PC-3 (cell line): ENCODE measurements at regions not wholly inside any gene's neighbourhood (a gene's known extent, or its start where the extent isn't known, plus 50 kb on each side); places are given as distances from the start of the nearest gene placed in this dataset.

Experiments
- EZH2 ChIP-seq: fragments of 300-600 bp; sonication (generic); IDR thresholded peaks from one replicate; pipeline ENCODE4 v1.6.1; 2017; ENCODE audit warnings: antibody characterized with exemption, mild to moderate bottlenecking, low read length; ENCODE audit not compliant: unreplicated experiment
- EZH2phosphoT487 ChIP-seq: fragments of 300-600 bp; sonication (generic); IDR thresholded peaks from 2 replicates; pipeline ENCODE4 v1.6.1; 2018; ENCODE audit warnings: mild to moderate bottlenecking, antibody characterized with exemption, low read length, borderline replicate concordance
- TF ChIP-seq, protein P1 (sequence below): fragments of 300-600 bp; sonication (generic); conservative IDR thresholded peaks from 2 replicates; pipeline ENCODE4 v1.5.1; 2017; ENCODE audit warnings: antibody characterized with exemption, low read depth, mild to moderate bottlenecking, low read length

DNA sequence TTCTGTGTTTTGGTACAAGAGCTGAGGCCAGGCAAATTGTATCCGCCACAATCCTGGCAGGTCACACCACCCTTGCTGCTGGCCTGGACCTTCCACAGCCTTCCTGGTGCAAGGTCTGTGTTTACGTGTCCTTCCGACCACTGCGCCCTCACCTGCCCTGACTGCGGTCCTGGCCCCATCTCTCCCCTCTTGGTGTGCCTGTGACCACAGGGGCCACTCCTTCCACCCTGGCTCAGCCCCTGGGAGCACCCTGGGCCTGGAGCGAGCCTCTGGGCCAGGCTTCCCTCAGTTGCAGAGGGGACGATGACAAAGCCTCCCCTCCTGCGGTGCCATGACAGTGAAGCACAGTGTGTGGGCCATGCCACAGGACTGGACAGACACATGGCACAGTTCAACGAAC is 104.5 kb downstream of the PLXNA1 start:
- TF ChIP-seq, protein P1, sequence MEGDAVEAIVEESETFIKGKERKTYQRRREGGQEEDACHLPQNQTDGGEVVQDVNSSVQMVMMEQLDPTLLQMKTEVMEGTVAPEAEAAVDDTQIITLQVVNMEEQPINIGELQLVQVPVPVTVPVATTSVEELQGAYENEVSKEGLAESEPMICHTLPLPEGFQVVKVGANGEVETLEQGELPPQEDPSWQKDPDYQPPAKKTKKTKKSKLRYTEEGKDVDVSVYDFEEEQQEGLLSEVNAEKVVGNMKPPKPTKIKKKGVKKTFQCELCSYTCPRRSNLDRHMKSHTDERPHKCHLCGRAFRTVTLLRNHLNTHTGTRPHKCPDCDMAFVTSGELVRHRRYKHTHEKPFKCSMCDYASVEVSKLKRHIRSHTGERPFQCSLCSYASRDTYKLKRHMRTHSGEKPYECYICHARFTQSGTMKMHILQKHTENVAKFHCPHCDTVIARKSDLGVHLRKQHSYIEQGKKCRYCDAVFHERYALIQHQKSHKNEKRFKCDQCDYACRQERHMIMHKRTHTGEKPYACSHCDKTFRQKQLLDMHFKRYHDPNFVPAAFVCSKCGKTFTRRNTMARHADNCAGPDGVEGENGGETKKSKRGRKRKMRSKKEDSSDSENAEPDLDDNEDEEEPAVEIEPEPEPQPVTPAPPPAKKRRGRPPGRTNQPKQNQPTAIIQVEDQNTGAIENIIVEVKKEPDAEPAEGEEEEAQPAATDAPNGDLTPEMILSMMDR = no peak
- TF ChIP-seq EZH2 (no peak), EZH2phosphoT487 (no peak)
